ENCODE measurements at regions not wholly inside any gene's neighbourhood (a gene's known extent, or its start where the extent isn't known, plus 50 kb on each side); places are given as distances from the start of the nearest gene placed in this dataset.

GRCh38 chr5:125834438-125835115 lies 588.6 kb upstream of the GRAMD2B start:
- TF ChIP-seq CTCF (IDR thresholded peaks at IDR 0.05) = no peak
- TF ChIP-seq POLR2A (IDR thresholded peaks at IDR 0.05) = no peak
